PC-3 (cell line): ENCODE measurements at regions not wholly inside any gene's neighbourhood (a gene's known extent, or its start where the extent isn't known, plus 50 kb on each side); places are given as distances from the start of the nearest gene placed in this dataset.

ENCODE experiments used
- ATAC-seq: fragments of 200-7000 bp; cut with Tn5 transposase; 2 replicates; pipeline ENCODE4 v1.9.1; 2020; ENCODE audit warnings: mild to moderate bottlenecking, moderate library complexity
- BruUV-seq: library from RNA; stranded (reverse); fragments of 400-500 nt; replicated peaks from 2 replicates; lab custom pipeline; 2021; lab: Mats Ljungman, UMichigan
- CTCF ChIA-PET: fragments of 300-600 bp; sonication (Branson Sonifier 250); formaldehyde crosslinking; loops from one replicate; lab custom pipeline; 2022; ENCODE audit warnings: antibody characterized with exemption; lab: Charles Lee
- POLR2A ChIA-PET: fragments of 300-600 bp; sonication (Branson Sonifier 250); formaldehyde crosslinking; loops from one replicate; lab custom pipeline; 2022; ENCODE audit warnings: antibody characterized with exemption; ENCODE audit not compliant: unreplicated experiment; lab: Charles Lee
- DNase-seq: peaks from one replicate; pipeline ENCODE4 v3.0.0-alpha.2; 2015
- H2AFZ ChIP-seq: fragments of 300-600 bp; sonication (generic); 2 replicates; pipeline ENCODE4 v1.6.0; 2016; ENCODE audit warnings: antibody characterized with exemption, low read length
- H3F3A ChIP-seq: fragments of 300-600 bp; sonication (generic); one replicate; pipeline ENCODE4 v1.6.0; 2017; ENCODE audit warnings: antibody characterized with exemption, low read length, control low read depth, mild to moderate bottlenecking; ENCODE audit not compliant: unreplicated experiment
- H3K27ac ChIP-seq: fragments of 300-600 bp; sonication (generic); 2 replicates; pipeline ENCODE4 v1.5.1; 2016; ENCODE audit warnings: mild to moderate bottlenecking, low read length
- H3K27me3 ChIP-seq: fragments of 300-600 bp; sonication (generic); 2 replicates; pipeline ENCODE4 v1.6.1; 2016; ENCODE audit warnings: low read length, mixed read lengths
- H3K36me3 ChIP-seq: fragments of 300-600 bp; sonication (generic); 2 replicates; pipeline ENCODE4 v1.6.1; 2016; ENCODE audit warnings: low read depth, mixed run types, low read length, mixed read lengths
- H3K4me1 ChIP-seq: fragments of 300-600 bp; sonication (generic); 2 replicates; pipeline ENCODE4 v1.5.1; 2016; ENCODE audit warnings: low read length; ENCODE audit not compliant: insufficient read depth
- H3K4me2 ChIP-seq: fragments of 300-600 bp; sonication (generic); 2 replicates; pipeline ENCODE4 v1.6.0; 2016; ENCODE audit warnings: low read length
- H3K4me3 ChIP-seq: fragments of 300-600 bp; sonication (generic); 2 replicates; pipeline ENCODE4 v1.5.1; 2016; ENCODE audit warnings: mild to moderate bottlenecking, low read length, mixed read lengths
- H3K79me2 ChIP-seq: fragments of 300-600 bp; sonication (generic); 2 replicates; pipeline ENCODE4 v1.6.1; 2017; ENCODE audit warnings: low read length, mixed read lengths
- H3K9ac ChIP-seq: fragments of 300-600 bp; sonication (generic); 2 replicates; pipeline ENCODE4 v1.6.0; 2016; ENCODE audit warnings: mild to moderate bottlenecking, low read length
- H3K9me2 ChIP-seq: fragments of 300-600 bp; sonication (generic); replicated peaks from 2 replicates; pipeline ENCODE4 v1.6.1; 2016; ENCODE audit warnings: mixed run types, low read length, mixed read lengths
- H3K9me3 ChIP-seq: fragments of 300-600 bp; sonication (generic); 2 replicates; pipeline ENCODE4 v1.6.1; 2016; ENCODE audit warnings: low read length, mixed read lengths
- H4K20me1 ChIP-seq: fragments of 300-600 bp; sonication (generic); 2 replicates; pipeline ENCODE4 v1.6.1; 2016; ENCODE audit warnings: low read length, mixed read lengths
- CTCF ChIP-seq: fragments of 300-600 bp; sonication (generic); conservative IDR thresholded peaks from 2 replicates; pipeline ENCODE4 v1.5.1; 2017; ENCODE audit warnings: antibody characterized with exemption, low read depth, mild to moderate bottlenecking, low read length
- EZH2 ChIP-seq: fragments of 300-600 bp; sonication (generic); IDR thresholded peaks from one replicate; pipeline ENCODE4 v1.6.1; 2017; ENCODE audit warnings: antibody characterized with exemption, mild to moderate bottlenecking, low read length; ENCODE audit not compliant: unreplicated experiment
- EZH2phosphoT487 ChIP-seq: fragments of 300-600 bp; sonication (generic); IDR thresholded peaks from 2 replicates; pipeline ENCODE4 v1.6.1; 2018; ENCODE audit warnings: mild to moderate bottlenecking, antibody characterized with exemption, low read length, borderline replicate concordance
- intact Hi-C: fragments of 100-400 bp; cut with micrococcal nuclease; formaldehyde crosslinking; loops from 2 replicates; pipeline ENCODE4 v1.9.0; 2023

DNA sequence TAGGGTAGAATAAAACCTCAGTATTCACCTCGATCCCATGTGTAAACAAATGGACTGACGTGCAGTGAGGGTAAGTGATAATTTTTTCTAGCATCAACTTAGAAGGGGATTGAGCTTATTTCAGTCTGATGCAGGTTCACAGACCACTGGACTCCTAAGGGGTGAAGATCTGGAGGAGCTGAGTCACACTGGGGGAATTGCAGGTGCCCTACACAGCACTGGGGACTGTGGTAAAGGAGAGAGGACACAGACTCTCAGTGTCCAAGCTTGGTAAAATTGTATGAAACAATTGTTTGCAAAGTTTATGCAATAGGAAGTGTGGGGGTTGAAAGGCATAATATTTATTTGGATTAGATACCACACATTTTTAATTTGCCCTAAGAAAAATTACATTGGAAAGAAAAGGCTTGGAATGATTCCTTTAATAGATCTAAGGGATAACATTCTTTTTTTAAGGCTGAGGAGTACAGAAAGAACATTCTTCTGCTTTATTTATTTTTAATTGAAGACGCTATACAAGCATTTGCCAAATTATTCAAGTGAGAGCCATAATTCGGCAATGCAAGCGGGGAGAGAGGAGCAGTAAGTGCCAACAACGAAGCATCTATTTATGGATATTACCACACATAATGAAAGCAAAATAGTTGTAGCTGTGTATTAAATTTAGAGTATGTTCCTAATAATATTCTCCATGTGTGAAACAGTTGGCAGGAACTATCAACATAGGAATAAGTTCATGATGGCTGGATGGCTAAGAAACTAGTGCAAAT is 766.9 kb upstream of the ADAMTS16 start:
- POLR2A ChIA-PET, result no interaction called here
- no peak for DNase-seq

GRCh38 chr5:4374866-4375265 is 765.3 kb upstream of the ADAMTS16 start:
- Histone ChIP-seq H3K4me1 (no peaks in the 10 kb centered on the region), H3K4me3 (no peak overlapping the region), H3K4me2 (no peak overlapping the region), H3K79me2 (no peaks in the 10 kb centered on the region), H3K9me2 (no peaks in the 10 kb centered on the region), H3K27ac (no peak overlapping the region), H2AFZ (no peak overlapping the region), H3K9ac (no peak overlapping the region), H3F3A (no peaks in the 10 kb centered on the region), H3K27me3 (no peaks in the 10 kb centered on the region), H3K36me3 (no peaks in the 10 kb centered on the region), H4K20me1 (no peaks in the 10 kb centered on the region), H3K9me3 (0 out of 2 replicates have a peak, but pooled peaks cover 20% of the 10 kb centered on the region)
- no peak for TF ChIP-seq EZH2
- no peak for TF ChIP-seq EZH2phosphoT487
- no peak for TF ChIP-seq CTCF
- CTCF ChIA-PET, result no interaction called here
- no TSS peak for BruUV-seq
- intact Hi-C loops, result no loop called here
- no peak for DNase-seq
- no peak for ATAC-seq
- POLR2A ChIA-PET, result no interaction called here

More for the DNA sequence above, 766.9 kb upstream of the ADAMTS16 start:
- ATAC-seq, result no peak
- H3K27me3 ChIP-seq, result no peaks in the 10 kb centered on the region
- no peak overlapping the region for H3K4me3 ChIP-seq
- BruUV-seq, result no TSS peak
- 0 out of 2 replicates have a peak, but pooled peaks cover 19% of the 10 kb centered on the region for H3K9me3 ChIP-seq
- no peaks in the 10 kb centered on the region for H3K4me1 ChIP-seq
- H3K9me2 ChIP-seq, result no peaks in the 10 kb centered on the region
- no peaks in the 10 kb centered on the region for H3K36me3 ChIP-seq
- no peak overlapping the region for H3K9ac ChIP-seq
- H3K4me2 ChIP-seq, result no peak overlapping the region
- H2AFZ ChIP-seq, result no peak overlapping the region
- TF ChIP-seq CTCF (no peak), EZH2 (no peak), EZH2phosphoT487 (no peak)
- H4K20me1 ChIP-seq, result no peaks in the 10 kb centered on the region
- CTCF ChIA-PET, result no interaction called here
- intact Hi-C loops, result no loop called here
- no peaks in the 10 kb centered on the region for H3F3A ChIP-seq
- no peak overlapping the region for H3K27ac ChIP-seq
- H3K79me2 ChIP-seq, result no peaks in the 10 kb centered on the region

GRCh38 chr5:4375640-4376039 is 764.5 kb upstream of the ADAMTS16 start:
- 0 out of 2 replicates have a peak, but pooled peaks cover 23% of the 10 kb centered on the region for H3K9me3 ChIP-seq
- BruUV-seq, result no TSS peak
- H3K4me2 ChIP-seq, result no peak overlapping the region
- H3K27ac ChIP-seq, result no peak overlapping the region
- H3F3A ChIP-seq, result no peaks in the 10 kb centered on the region
- ChIA-PET POLR2A (no interaction called here), CTCF (no interaction called here)
- H3K4me1 ChIP-seq, result no peaks in the 10 kb centered on the region
- H3K9ac ChIP-seq, result no peak overlapping the region
- H3K36me3 ChIP-seq, result no peaks in the 10 kb centered on the region
- ATAC-seq (no peak), DNase-seq (no peak)
- TF ChIP-seq EZH2phosphoT487, result no peak
- TF ChIP-seq CTCF, result no peak
- no peak for TF ChIP-seq EZH2
- H4K20me1 ChIP-seq, result no peaks in the 10 kb centered on the region
- H2AFZ ChIP-seq, result no peak overlapping the region
- no peaks in the 10 kb centered on the region for H3K27me3 ChIP-seq
- intact Hi-C loops, result no loop called here
- H3K4me3 ChIP-seq, result no peak overlapping the region
- H3K79me2 ChIP-seq, result no peaks in the 10 kb centered on the region
- no peaks in the 10 kb centered on the region for H3K9me2 ChIP-seq
